Neural cell (in vitro differentiated cells): ENCODE measurements at regions not wholly inside any gene's neighbourhood (a gene's known extent, or its start where the extent isn't known, plus 50 kb on each side); places are given as distances from the start of the nearest gene placed in this dataset.

ENCODE experiments used
- H2AFZ ChIP-seq: fragments of 200-600, 300-800 bp; sonication (generic), shearing (Covaris generic); 2 replicates; pipeline ENCODE4 v1.6.0; 2014; ENCODE audit warnings: low read depth, mild to moderate bottlenecking, antibody characterized with exemption, low read length, moderate library complexity
- H3F3A ChIP-seq: fragments of 200-600 bp; shearing (Covaris generic); 2 replicates; pipeline ENCODE4 v1.6.1; 2016; ENCODE audit warnings: mild to moderate bottlenecking, moderate library complexity, mixed read lengths, antibody characterized with exemption, low read length; ENCODE audit not compliant: insufficient read depth, poor library complexity, severe bottlenecking
- H3K27ac ChIP-seq: fragments of 200-600, 300-800 bp; sonication (generic), shearing (Covaris generic); 2 replicates; pipeline ENCODE4 v1.5.1; 2014; ENCODE audit warnings: mild to moderate bottlenecking, low read length, moderate library complexity
- H3K27me3 ChIP-seq: fragments of 300-800, 200-600 bp; sonication (generic), shearing (Covaris generic); 2 replicates; pipeline ENCODE4 v1.6.0; 2014; ENCODE audit warnings: mild to moderate bottlenecking, low read depth, low read length, moderate library complexity; ENCODE audit not compliant: insufficient read depth
- H3K36me3 ChIP-seq: fragments of 300-800, 200-600 bp; sonication (generic), shearing (Covaris generic); 2 replicates; pipeline ENCODE4 v1.5.1; 2014; ENCODE audit warnings: mild to moderate bottlenecking, antibody characterized with exemption, low read length, moderate library complexity; ENCODE audit not compliant: insufficient read depth
- H3K4me2 ChIP-seq: fragments of 300-800, 200-600 bp; sonication (generic), shearing (Covaris generic); 2 replicates; pipeline ENCODE4 v1.6.0; 2014; ENCODE audit warnings: mild to moderate bottlenecking, low read length
- H3K4me3 ChIP-seq: fragments of 300-800, 200-600 bp; sonication (generic), shearing (Covaris generic); 2 replicates; pipeline ENCODE4 v1.5.1; 2014; ENCODE audit warnings: mild to moderate bottlenecking, low read length, moderate library complexity
- H3K79me2 ChIP-seq: fragments of 200-600 bp; shearing (Covaris generic); replicated peaks from 2 replicates; pipeline ENCODE4 v1.6.0; 2014; ENCODE audit warnings: mild to moderate bottlenecking, low read length, moderate library complexity; ENCODE audit not compliant: insufficient read depth
- H3K9ac ChIP-seq: fragments of 300-800, 200-600 bp; sonication (generic), shearing (Covaris generic); 2 replicates; pipeline ENCODE4 v1.6.1; 2016; ENCODE audit warnings: mild to moderate bottlenecking, low read length, mixed read lengths
- H3K9me2 ChIP-seq: fragments of 200-600 bp; shearing (Covaris generic); 2 replicates; pipeline ENCODE4 v1.6.1; 2016; ENCODE audit warnings: mild to moderate bottlenecking, low read length, mixed read lengths; ENCODE audit not compliant: insufficient read depth
- H3K9me3 ChIP-seq: fragments of 200-600, 300-800 bp; sonication (generic), shearing (Covaris generic); 2 replicates; pipeline ENCODE4 v1.6.1; 2016; ENCODE audit warnings: mild to moderate bottlenecking, mixed run types, low read length, moderate library complexity, mixed read lengths
- H4K20me1 ChIP-seq: fragments of 200-600 bp; shearing (Covaris generic); 2 replicates; pipeline ENCODE4 v1.6.1; 2016; ENCODE audit warnings: mild to moderate bottlenecking, mixed run types; ENCODE audit not compliant: insufficient read depth
- EP300 ChIP-seq: fragments of 450-650 bp; conservative IDR thresholded peaks from 2 replicates; pipeline ENCODE4 v1.6.1; 2014; ENCODE audit warnings: antibody characterized with exemption, mild to moderate bottlenecking, moderate library complexity; ENCODE audit not compliant: poor library complexity, severe bottlenecking
- EZH2 ChIP-seq: fragments of 200-600, 300-800 bp; shearing (Covaris generic), sonication (generic); IDR thresholded peaks from 2 replicates; pipeline ENCODE4 v1.6.1; 2014; ENCODE audit warnings: antibody characterized with exemption, low read length, borderline replicate concordance, mild to moderate bottlenecking; ENCODE audit not compliant: insufficient read depth, poor library complexity, severe bottlenecking
- MXI1 ChIP-seq: fragments of 450-650 bp; conservative IDR thresholded peaks from 2 replicates; pipeline ENCODE4 v1.6.1; 2014; ENCODE audit warnings: antibody characterized with exemption, mild to moderate bottlenecking; ENCODE audit not compliant: poor library complexity, severe bottlenecking
- POLR2AphosphoS5 ChIP-seq: IDR thresholded peaks from 2 replicates; pipeline ENCODE4 v1.6.1; 2012
- RAD21 ChIP-seq: fragments of 450-650 bp; conservative IDR thresholded peaks from 2 replicates; pipeline ENCODE4 v1.6.1; 2014; ENCODE audit warnings: antibody characterized with exemption, mild to moderate bottlenecking, moderate library complexity
- SMC3 ChIP-seq: fragments of 450-650 bp; conservative IDR thresholded peaks from 2 replicates; pipeline ENCODE4 v1.6.1; 2014; ENCODE audit warnings: antibody characterized with exemption, mild to moderate bottlenecking, moderate library complexity; ENCODE audit not compliant: poor library complexity
- TAF1 ChIP-seq: IDR thresholded peaks from 2 replicates; pipeline ENCODE4 v1.6.1; 2012; ENCODE audit warnings: low read depth
- TF ChIP-seq, protein P1 (sequence below): fragments of 450-650 bp; IDR thresholded peaks from 2 replicates; pipeline ENCODE4 v1.5.1; 2014; ENCODE audit warnings: antibody characterized with exemption, mild to moderate bottlenecking, moderate library complexity; ENCODE audit not compliant: poor library complexity, severe bottlenecking
- TF ChIP-seq, protein P2 (sequence below): IDR thresholded peaks from 2 replicates; pipeline ENCODE4 v1.6.1; 2012; ENCODE audit warnings: borderline replicate concordance

- TF ChIP-seq MXI1, result no peak
- no peak for TF ChIP-seq EP300
- TF ChIP-seq RAD21, result no peak
- TF ChIP-seq SMC3, result no peak
- TF ChIP-seq, protein P1, sequence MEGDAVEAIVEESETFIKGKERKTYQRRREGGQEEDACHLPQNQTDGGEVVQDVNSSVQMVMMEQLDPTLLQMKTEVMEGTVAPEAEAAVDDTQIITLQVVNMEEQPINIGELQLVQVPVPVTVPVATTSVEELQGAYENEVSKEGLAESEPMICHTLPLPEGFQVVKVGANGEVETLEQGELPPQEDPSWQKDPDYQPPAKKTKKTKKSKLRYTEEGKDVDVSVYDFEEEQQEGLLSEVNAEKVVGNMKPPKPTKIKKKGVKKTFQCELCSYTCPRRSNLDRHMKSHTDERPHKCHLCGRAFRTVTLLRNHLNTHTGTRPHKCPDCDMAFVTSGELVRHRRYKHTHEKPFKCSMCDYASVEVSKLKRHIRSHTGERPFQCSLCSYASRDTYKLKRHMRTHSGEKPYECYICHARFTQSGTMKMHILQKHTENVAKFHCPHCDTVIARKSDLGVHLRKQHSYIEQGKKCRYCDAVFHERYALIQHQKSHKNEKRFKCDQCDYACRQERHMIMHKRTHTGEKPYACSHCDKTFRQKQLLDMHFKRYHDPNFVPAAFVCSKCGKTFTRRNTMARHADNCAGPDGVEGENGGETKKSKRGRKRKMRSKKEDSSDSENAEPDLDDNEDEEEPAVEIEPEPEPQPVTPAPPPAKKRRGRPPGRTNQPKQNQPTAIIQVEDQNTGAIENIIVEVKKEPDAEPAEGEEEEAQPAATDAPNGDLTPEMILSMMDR, result no peak
- no peak for TF ChIP-seq EZH2
- TF ChIP-seq TAF1, result no peak
- TF ChIP-seq POLR2AphosphoS5, result no peak
- TF ChIP-seq, protein P2, sequence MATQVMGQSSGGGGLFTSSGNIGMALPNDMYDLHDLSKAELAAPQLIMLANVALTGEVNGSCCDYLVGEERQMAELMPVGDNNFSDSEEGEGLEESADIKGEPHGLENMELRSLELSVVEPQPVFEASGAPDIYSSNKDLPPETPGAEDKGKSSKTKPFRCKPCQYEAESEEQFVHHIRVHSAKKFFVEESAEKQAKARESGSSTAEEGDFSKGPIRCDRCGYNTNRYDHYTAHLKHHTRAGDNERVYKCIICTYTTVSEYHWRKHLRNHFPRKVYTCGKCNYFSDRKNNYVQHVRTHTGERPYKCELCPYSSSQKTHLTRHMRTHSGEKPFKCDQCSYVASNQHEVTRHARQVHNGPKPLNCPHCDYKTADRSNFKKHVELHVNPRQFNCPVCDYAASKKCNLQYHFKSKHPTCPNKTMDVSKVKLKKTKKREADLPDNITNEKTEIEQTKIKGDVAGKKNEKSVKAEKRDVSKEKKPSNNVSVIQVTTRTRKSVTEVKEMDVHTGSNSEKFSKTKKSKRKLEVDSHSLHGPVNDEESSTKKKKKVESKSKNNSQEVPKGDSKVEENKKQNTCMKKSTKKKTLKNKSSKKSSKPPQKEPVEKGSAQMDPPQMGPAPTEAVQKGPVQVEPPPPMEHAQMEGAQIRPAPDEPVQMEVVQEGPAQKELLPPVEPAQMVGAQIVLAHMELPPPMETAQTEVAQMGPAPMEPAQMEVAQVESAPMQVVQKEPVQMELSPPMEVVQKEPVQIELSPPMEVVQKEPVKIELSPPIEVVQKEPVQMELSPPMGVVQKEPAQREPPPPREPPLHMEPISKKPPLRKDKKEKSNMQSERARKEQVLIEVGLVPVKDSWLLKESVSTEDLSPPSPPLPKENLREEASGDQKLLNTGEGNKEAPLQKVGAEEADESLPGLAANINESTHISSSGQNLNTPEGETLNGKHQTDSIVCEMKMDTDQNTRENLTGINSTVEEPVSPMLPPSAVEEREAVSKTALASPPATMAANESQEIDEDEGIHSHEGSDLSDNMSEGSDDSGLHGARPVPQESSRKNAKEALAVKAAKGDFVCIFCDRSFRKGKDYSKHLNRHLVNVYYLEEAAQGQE, result no peak
- H2AFZ ChIP-seq, result no peak overlapping the region
Measured at GRCh38 chr20:12914804-12915203, 94.0 kb upstream of the SPTLC3 start.

GRCh38 chr20:12916699-12917098 lies 92.1 kb upstream of the SPTLC3 start:
- Histone ChIP-seq H4K20me1 (no peaks in the 10 kb centered on the region), H2AFZ (no peak overlapping the region), H3F3A (no peaks in the 10 kb centered on the region), H3K4me3 (no peak overlapping the region), H3K4me2 (no peak overlapping the region), H3K9ac (no peak overlapping the region), H3K27ac (no peak overlapping the region), H3K27me3 (no peaks in the 10 kb centered on the region), H3K79me2 (no peaks in the 10 kb centered on the region), H3K9me3 (no peaks in the 10 kb centered on the region), H3K9me2 (no peaks in the 10 kb centered on the region), H3K36me3 (no peaks in the 10 kb centered on the region)
- TF ChIP-seq POLR2AphosphoS5, result no peak
- TF ChIP-seq TAF1, result no peak
- TF ChIP-seq EP300, result no peak

More at GRCh38 chr20:12914804-12915203, 94.0 kb upstream of the SPTLC3 start:
- no peak overlapping the region for H3K27ac ChIP-seq
- no peaks in the 10 kb centered on the region for H4K20me1 ChIP-seq
- H3F3A ChIP-seq, result no peaks in the 10 kb centered on the region
- no peaks in the 10 kb centered on the region for H3K79me2 ChIP-seq
- no peak overlapping the region for H3K4me3 ChIP-seq
- no peak overlapping the region for H3K9ac ChIP-seq
- H3K9me3 ChIP-seq, result no peaks in the 10 kb centered on the region
- no peaks in the 10 kb centered on the region for H3K27me3 ChIP-seq
- no peaks in the 10 kb centered on the region for H3K9me2 ChIP-seq
- H3K4me2 ChIP-seq, result no peak overlapping the region
- H3K36me3 ChIP-seq, result no peaks in the 10 kb centered on the region

DNA sequence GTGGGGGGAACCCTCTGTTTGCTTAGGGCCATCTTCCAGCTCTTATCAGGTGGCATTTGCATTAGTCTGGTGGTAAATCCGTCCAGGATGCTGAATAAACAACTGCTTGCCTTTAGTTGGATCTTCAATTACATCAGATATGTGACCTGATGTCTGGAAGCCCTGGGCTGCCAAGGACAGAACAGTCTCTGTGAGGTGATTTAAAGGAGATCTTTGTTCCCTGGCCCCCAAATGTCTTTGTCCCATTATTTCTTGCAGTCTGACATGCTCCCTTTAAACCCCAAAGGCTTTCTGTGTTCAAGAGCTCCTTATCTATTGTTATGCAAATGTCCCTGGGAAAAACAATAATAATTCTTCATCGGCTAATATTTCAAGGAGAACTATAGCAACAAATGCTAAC lies 84.6 kb upstream of the SPTLC3 start:
- Histone ChIP-seq H3K9me3 (no peaks in the 10 kb centered on the region), H3K27me3 (no peaks in the 10 kb centered on the region), H3K9me2 (no peaks in the 10 kb centered on the region), H3K4me3 (no peak overlapping the region), H3F3A (no peaks in the 10 kb centered on the region), H4K20me1 (no peaks in the 10 kb centered on the region), H3K4me2 (no peak overlapping the region), H3K9ac (no peak overlapping the region), H3K36me3 (no peaks in the 10 kb centered on the region), H2AFZ (no peak overlapping the region), H3K79me2 (no peaks in the 10 kb centered on the region), H3K27ac (no peak overlapping the region)
- TF ChIP-seq, protein P2, result no peak
- no peak for TF ChIP-seq POLR2AphosphoS5
- no peak for TF ChIP-seq RAD21
- no peak for TF ChIP-seq EP300
- TF ChIP-seq, protein P1, result no peak
